Activated CD8-positive, alpha-beta memory T cell treated with anti-CD3 and anti-CD28 coated beads, Interleukin-2, amount 50 U/mL, for 24 hours (primary cell): ENCODE measurements at regions not wholly inside any gene's neighbourhood (a gene's known extent, or its start where the extent isn't known, plus 50 kb on each side); places are given as distances from the start of the nearest gene placed in this dataset.

Experiments used
- DNase-seq: peaks from one replicate; pipeline ENCODE4 v3.0.0-alpha.2; 2020; ENCODE audit errors: extremely low read depth

DNA sequence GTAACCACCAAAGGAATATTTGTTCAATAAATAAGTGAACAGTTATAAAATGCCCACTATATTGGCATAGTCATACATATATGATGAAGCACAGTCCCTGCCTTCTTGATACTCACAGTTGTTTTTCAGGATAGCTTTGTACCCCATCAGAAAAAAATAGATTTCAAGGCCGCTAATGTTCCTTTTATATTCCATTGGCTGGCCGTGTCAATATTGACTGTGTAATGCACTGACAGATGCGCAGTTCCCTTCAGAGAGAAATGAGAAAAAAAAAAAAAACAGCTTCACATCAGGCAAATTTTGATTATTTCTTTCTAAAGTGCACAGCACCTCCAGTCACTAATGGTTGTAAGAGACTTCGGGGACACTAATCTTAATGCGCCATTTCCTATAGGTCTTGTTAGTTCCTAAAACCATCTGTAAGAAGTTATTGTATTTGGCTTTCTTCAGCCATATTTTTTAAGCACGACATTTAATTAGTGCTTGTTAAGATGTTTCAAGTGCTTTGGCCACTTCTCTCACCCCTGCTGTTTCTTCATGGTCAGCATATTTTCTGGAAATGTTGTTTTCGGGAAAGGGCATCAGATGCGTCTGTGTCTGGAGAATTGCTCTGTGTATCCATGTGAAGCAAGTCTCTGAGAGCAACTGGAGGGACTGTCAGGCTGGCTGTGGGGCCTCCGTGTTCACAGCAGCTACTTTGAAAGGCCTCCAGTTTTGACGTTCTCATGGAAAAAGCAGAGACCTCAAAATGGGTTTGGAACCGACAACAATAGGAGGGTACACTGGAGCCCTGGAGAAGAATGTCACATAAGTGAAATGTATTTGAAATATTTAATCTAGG is 378.3 kb downstream of the MTX2 start:
- no peak for DNase-seq

DNA sequence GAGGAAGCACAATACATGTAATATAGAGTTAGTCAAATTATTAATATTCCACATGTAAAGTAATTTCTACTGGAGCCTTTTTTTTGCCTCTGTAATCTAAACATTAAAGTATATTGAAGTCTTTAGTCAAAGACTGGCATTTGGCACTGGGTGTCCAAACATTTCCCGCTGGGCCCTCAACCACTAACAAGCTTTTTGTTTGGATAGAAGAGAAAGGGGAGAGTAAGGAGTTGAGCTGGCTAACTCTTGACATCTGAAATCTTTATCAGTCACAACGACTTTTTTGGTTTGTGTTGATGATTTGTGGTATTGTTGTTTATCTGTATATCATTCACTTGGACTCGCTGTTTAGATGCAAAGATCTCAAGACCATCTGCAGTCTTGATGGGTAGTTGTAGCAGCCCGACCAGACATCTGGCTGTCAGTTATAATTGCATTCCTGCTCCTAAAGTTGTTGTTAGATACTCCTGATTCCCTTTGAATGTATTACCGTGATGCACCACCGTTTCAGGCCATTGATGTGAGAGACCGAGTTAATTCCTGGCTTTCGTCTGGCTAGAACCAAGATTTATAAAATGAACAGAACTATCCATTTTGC is 379.6 kb downstream of the MTX2 start:
- DNase-seq, result no peak

DNA sequence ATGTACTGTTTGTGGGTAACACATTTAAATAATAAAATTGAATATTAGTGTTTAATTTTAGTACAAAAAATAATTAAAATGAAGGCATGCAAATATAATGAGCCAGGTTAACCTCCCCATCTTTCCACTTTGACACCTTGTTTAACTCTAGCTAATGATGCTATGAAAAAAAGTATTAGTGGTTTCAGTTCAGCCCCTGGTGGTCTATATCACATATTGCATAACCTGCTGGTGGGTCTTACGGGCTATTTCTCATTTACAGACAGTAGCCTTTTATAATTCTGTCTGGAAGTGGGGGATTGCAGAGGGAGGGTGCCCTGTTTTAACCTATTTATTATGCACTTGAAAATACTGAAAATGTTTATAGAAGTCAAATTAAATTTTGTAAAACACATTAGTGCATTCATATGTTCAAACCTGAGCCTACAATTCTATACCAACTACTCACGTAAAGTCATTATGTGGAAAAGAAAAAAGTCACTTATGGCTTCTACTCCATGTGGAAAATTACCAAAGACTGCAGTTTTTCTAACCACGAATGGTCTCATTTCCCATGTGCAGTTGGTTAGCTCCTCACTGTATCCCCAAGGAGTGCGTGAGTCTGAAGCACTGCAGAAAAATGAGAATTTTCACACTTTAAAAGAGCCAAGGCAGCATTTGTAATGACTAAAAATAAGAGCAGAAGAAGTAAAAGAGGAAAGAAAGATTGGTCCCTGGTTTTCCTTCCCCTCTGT is 381.0 kb downstream of the MTX2 start:
- no peak for DNase-seq

DNA sequence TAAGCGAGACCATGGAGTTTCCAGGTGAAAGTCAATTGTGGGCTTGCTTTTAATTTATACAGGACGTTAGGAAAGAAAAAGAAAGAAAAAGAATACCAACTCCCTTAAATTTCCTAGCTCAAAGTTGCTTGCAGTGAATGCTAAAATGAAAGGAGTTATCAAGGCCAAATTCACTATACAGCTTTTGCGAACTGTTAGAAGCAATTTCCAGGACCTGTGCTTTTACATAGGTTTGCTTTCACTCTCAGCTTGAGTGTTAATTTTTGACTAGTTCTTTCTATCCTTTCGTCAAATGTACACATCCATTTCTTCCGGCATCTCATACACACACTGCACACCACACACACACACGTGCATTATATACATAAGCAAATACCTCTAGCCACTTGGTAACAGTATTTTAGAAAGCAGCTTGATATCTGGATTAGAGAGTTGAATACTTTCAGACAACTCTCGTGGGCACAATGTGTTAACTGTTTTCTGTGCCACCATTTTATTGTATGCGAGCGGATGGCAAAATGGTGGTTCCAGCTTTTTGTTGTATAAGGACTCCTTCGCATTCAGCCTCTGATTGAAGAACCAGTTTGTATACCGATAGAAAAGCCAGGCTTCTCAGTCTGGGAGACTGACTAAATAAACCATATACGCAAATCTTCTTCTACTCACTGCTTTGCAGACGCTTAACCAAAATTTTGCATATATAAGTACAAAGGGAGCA is 381.8 kb downstream of the MTX2 start:
- no peak for DNase-seq

DNA sequence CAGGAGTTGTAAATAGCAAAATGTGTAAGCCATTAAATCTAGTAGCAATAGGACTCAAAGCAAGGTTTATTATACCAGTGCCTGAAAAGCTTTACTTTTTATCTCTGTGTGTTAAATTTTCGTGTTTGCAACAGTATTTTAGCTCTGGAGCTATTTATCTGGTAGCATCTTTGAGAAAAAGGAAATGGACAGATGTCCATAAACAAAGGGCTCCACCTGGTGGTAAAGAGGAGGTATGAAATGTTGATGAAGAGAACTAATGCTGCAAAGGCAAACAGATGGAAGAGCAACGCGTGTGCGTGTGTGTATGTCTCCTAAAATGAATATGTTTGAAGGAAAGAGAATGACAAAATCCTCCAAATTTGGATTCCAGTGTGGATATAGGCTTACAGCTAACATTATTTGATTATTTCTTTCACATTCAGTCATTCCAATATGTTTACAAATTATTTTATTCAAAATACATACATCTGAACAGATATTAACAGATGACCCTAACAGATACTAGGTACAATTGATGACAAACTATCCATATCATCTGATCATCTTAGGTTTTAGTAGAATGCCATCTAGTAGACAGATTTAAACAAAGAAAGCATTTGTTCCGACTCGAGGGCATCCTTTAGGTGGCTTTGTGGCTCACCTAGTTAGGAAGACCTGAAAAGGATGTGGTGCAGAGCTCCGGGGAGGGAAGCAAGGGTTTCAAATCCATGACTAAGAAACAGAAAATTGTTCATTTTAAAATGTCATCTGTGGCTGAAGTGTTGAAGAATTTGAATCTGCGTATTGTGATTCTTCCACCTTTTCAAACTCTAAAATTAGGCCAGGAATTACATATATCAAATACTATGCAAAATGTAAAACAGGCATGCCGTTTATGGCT is 383.3 kb downstream of the MTX2 start:
- DNase-seq, result no peak

DNA sequence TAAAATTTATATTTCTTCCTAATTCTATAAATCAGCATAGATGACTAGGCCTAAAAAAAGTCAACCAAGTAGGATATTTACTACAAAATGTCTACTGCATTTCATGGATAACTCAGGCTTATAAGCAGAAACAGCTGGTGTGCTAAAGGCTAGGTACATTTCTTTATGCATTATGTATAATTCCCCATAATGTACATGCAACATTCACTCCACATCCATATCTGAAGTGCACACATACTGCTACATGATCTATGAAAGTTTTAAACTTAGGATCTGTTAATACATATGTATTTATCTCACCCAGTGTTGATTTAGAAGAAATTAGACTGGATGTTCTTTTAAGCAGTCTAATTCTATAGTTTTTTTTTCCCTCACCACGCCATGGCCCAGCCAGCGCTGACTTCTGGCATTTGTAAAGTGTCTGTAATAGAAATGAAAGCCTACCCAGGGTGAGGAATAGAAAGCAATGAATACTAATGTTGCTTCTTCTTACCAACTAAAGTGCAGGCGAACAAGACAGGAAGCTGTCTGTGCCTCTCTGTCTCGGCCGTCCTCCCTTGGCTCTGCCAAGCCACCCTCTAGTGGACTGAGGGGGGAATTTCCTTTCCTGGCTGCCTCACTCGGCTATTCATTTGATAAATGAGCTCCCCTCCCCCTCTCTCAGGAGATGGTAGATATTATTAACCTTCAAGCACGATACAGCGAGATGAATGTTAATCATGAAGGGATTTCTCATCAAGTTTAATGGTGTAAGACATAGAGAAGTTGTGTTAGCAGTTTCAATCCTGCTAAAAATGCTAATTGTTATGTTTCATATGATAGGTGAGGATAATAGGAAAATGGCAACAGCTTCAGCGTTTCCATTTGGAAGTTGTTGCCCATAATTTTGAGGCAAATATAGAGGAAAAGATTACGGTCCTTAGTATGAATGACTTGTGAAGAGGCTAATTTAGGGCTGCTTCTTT is 384.5 kb downstream of the MTX2 start:
- DNase-seq, result no peak

DNA sequence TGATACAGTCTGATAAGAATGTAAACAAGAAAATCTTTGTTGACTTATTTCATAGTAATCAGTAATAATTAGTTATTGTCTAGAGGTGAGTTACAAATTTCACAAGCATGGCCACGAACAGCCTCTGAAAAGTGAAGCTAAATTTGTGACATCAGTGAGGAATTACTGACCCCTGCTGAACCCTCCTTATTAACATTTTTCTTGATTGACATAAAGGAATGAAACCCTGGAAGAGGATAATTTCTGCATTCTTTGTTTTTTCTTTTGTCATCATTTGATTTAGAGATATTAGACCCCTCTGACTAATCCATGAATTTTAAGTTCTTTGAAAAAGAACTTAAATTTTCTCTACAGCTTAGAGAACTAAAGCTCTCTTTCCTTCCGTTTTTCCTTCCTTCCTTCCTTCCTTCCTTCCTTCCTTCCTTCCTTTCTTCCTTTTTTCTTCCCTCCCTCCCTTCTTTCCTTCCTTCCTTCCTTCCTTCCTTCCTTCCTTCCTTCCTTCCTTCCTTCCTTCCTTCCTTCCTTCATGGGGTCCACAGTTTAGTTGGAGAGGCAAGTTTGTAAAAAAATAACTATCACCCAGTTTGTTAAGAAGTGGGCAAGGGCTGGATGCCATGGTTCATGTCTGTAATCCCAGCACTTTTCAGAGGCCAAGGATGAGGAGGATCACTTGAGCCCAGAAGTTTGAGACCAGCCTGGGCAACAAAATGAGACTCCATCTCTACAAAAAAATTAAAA is 387.0 kb downstream of the MTX2 start:
- no peak for DNase-seq

- DNase-seq, result no peak
These were observed 387.5 kb downstream of the MTX2 start for GRCh38 chr2:176656776-176657140.

- no peak for DNase-seq
These were observed 388.2 kb downstream of the MTX2 start for GRCh38 chr2:176657393-176657792.

DNA sequence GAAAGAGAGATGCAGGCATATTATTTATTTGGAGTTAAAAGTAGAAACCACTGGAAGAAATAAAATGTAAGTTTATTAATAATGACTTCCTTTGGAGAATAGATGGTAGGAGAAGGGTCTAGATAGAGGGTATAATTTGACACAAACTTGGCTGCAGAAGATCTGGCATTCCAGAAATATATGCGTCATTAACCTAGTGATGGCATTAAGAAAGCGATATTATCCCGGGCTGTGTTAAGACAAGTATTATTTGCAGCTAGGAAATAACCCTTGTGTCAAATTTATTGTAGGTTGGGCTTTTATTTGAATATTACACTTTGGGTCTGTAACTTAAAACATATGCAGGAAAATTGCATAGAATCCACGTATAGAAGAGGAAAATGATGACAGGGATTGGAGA is 389.5 kb downstream of the MTX2 start:
- no peak for DNase-seq

GRCh38 chr2:176662753-176663152 is 393.5 kb downstream of the MTX2 start:
- no peak for DNase-seq

- DNase-seq, result no peak
These were observed 395.2 kb downstream of the MTX2 start for GRCh38 chr2:176664478-176664877.

DNA sequence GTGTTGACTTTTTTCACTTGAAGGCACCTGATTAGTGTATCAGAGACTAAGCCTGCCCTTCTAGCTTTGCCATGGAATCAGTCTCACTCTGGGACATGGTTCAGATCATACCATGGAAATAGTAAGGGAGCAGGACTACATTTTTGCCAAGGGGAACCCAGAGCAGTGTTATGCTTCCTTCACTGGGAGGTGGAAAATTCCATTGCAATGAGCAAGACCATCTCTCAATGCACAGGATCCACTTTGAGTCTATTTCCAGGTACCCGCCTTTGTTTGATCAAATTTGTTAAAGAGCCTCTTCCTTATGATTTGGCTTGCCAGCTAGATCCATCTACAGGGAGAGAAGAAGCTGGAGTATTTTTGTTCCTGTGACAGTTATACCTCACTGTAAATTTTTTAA is 395.8 kb downstream of the MTX2 start:
- DNase-seq, result no peak

GRCh38 chr2:176668912-176669311 is 399.7 kb downstream of the MTX2 start:
- no peak for DNase-seq

DNA sequence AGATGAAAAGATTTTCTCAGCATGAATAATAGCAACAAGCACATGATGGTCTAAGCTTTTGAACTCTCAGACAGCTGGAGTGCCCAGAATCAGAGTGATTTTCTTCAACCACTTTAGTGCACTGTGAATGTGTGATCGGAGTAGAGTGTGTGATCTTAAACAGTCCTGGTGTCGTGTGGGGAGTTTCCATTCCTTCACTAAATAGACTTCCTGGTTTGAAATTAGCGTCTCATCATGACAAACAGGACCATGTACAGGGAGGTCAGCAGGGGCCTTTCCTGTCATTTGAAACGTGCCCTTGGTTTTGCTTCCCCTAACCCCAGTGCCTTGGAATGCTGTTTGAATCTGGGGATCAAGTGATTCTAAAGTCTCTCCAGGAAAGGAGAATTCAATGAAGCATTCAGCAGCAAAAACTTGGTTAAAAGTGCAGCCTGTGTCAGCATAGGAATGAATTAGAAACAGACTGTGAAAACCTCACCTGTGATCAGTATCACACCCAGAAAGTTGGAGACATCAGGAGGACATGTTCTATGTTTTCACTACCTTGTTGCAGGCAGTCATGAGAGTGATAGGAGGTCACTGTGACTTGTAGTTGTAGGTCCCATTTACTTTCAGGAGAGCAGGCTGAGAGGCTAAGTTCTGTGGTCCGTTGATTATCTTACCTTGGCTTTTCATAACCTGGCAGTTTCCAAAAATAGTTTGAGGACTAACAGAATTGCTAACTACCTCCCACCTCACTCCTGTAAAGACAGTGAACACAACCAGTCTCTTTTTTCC is 400.3 kb downstream of the MTX2 start:
- DNase-seq, result no peak

- DNase-seq, result no peak
These were observed 406.2 kb downstream of the MTX2 start for GRCh38 chr2:176675271-176675949.

DNA sequence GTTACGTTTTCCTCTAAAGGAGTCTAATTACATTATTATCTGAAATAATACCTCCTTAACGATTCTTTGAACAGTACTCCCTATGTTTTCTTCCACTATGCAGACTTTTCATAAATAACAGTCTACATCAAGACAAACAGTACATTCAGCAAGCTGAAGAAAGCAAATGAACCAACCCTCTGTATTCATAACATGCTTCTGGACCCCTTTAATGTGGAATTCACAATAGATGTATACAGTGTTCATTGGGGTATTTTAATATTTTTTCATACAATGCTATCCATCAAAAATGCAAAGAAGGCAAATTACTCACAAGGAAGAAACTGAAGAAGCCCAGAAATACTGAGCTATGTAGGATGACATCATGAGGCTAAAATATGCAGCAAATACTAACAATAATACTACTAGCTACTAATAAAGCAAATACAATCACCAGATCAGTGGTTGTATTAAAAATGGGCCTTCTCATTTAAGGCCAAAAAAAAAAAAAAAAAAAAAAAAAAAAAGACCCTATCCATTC is 408.6 kb downstream of the MTX2 start:
- DNase-seq, result no peak

DNA sequence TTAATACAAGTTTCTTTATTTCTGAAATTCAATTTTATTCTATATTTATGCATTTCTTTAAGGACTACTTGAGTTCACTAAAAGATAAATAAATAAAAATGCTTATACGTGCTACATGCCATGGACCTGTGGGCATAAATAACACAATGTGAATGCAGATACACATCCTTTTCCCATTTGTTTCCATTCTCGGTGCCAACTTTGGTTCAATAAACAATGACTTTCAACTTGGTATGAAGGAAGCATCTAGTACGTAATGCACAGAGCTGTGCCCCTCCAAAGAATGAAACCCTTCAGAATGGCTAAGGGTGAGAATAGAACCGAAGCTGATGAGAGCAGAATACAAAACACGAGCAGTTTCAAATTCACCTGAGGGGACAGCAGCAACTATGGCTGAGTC is 409.3 kb downstream of the MTX2 start:
- no peak for DNase-seq
